WTC11 (cell line): ENCODE measurements at regions not wholly inside any gene's neighbourhood (a gene's known extent, or its start where the extent isn't known, plus 50 kb on each side); places are given as distances from the start of the nearest gene placed in this dataset.

ENCODE experiments used
- ATF1 ChIP-seq: sonication (generic); formaldehyde crosslinking; IDR thresholded peaks from 2 replicates; pipeline ENCODE4 v1.8.1; 2023; ENCODE audit warnings: mild to moderate bottlenecking, moderate library complexity, missing genetic modification reagents
- CTCF ChIP-seq: fragments of 200-600 bp; IDR thresholded peaks from 2 replicates; pipeline ENCODE4 v1.8.0; 2022; ENCODE audit warnings: antibody characterized with exemption
- ESRRA ChIP-seq: sonication (generic); formaldehyde crosslinking; IDR thresholded peaks from 2 replicates; pipeline ENCODE4 v1.8.1; 2022; ENCODE audit warnings: mild to moderate bottlenecking, missing genetic modification reagents, borderline replicate concordance
- JUN ChIP-seq: sonication (generic); formaldehyde crosslinking; IDR thresholded peaks from 2 replicates; pipeline ENCODE4 v1.8.0; 2023; ENCODE audit warnings: mild to moderate bottlenecking, missing genetic modification reagents
- KAT7 ChIP-seq: sonication (generic); formaldehyde crosslinking; IDR thresholded peaks from 2 replicates; pipeline ENCODE4 v1.8.1; 2023; ENCODE audit warnings: missing genetic modification reagents, mild to moderate bottlenecking, borderline replicate concordance
- MAX ChIP-seq: sonication (generic); formaldehyde crosslinking; IDR thresholded peaks from 2 replicates; pipeline ENCODE4 v1.8.0; 2022; ENCODE audit warnings: mild to moderate bottlenecking, missing genetic modification reagents
- NFYB ChIP-seq: sonication (generic); formaldehyde crosslinking; conservative IDR thresholded peaks from 2 replicates; pipeline ENCODE4 v1.8.0; 2022; ENCODE audit warnings: low read depth, missing genetic modification reagents
- PRDM15 ChIP-seq: sonication (generic); formaldehyde crosslinking; IDR thresholded peaks from 2 replicates; pipeline ENCODE4 v1.8.0; 2022; ENCODE audit warnings: missing genetic modification reagents
- PREB ChIP-seq: sonication (generic); formaldehyde crosslinking; IDR thresholded peaks from 2 replicates; pipeline ENCODE4 v1.8.1; 2022; ENCODE audit warnings: mild to moderate bottlenecking, missing genetic modification reagents, moderate library complexity, borderline replicate concordance
- STAT6 ChIP-seq: sonication (generic); formaldehyde crosslinking; conservative IDR thresholded peaks from 2 replicates; pipeline ENCODE4 v1.8.1; 2023; ENCODE audit warnings: mild to moderate bottlenecking, low read depth, missing genetic modification reagents, moderate library complexity
- TEAD1 ChIP-seq: sonication (generic); formaldehyde crosslinking; IDR thresholded peaks from 2 replicates; pipeline ENCODE4 v1.8.0; 2022; ENCODE audit warnings: mild to moderate bottlenecking, missing genetic modification reagents
- ZNF121 ChIP-seq: sonication (generic); formaldehyde crosslinking; IDR thresholded peaks from 2 replicates; pipeline ENCODE4 v1.8.0; 2023; ENCODE audit warnings: missing genetic modification reagents

GRCh38 chr21:15164273-15164672 is 99.5 kb upstream of the NRIP1 start:
- TF ChIP-seq CTCF: no peak
- no peak for TF ChIP-seq KAT7 (CRISPR knock-in tag)
- no peak for TF ChIP-seq JUN (CRISPR knock-in tag)
- no peak for TF ChIP-seq PREB (CRISPR knock-in tag)
- no peak for TF ChIP-seq TEAD1 (CRISPR knock-in tag)
- TF ChIP-seq STAT6 (CRISPR knock-in tag): no peak
- TF ChIP-seq NFYB (CRISPR knock-in tag): no peak
- TF ChIP-seq ZNF121 (CRISPR knock-in tag): no peak
- no peak for TF ChIP-seq ESRRA (CRISPR knock-in tag)
- no peak for TF ChIP-seq ATF1
- TF ChIP-seq PRDM15 (CRISPR knock-in tag): no peak
- TF ChIP-seq MAX (CRISPR knock-in tag): no peak
